ENCODE measurements at regions not wholly inside any gene's neighbourhood (a gene's known extent, or its start where the extent isn't known, plus 50 kb on each side); places are given as distances from the start of the nearest gene placed in this dataset.

DNA sequence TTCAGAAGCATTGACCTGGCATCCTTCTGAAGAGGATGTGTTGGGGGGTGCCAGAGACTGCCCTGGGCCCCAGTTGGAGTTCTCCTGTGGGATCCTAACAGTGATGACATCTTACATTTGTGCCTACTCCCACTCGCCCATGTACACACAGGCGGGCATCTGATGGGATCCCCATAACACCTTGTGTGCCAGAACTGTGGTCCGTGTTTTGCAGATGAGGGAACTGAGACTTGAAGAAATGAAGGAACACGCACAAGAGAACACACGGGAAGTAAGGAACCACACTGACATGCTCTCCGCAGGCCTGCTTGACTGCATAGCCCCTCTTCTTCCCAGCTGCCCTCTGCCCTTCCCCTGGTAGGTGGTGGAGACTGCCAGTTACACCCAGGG lies 255.3 kb downstream of the MYCN start:
- H3K27ac ChIP-seq (replicated peaks), result no peak overlapping the region
- H3K4me1 ChIP-seq, result no peaks in the 10 kb centered on the region
- no peak for DNase-seq
- no peaks in the 10 kb centered on the region for H3K9me3 ChIP-seq (replicated peaks)
- no peak overlapping the region for H3K4me3 ChIP-seq
- H3K27me3 ChIP-seq (ENCODE audit: low read depth), result no peaks in the 10 kb centered on the region
- TF ChIP-seq, protein P1, sequence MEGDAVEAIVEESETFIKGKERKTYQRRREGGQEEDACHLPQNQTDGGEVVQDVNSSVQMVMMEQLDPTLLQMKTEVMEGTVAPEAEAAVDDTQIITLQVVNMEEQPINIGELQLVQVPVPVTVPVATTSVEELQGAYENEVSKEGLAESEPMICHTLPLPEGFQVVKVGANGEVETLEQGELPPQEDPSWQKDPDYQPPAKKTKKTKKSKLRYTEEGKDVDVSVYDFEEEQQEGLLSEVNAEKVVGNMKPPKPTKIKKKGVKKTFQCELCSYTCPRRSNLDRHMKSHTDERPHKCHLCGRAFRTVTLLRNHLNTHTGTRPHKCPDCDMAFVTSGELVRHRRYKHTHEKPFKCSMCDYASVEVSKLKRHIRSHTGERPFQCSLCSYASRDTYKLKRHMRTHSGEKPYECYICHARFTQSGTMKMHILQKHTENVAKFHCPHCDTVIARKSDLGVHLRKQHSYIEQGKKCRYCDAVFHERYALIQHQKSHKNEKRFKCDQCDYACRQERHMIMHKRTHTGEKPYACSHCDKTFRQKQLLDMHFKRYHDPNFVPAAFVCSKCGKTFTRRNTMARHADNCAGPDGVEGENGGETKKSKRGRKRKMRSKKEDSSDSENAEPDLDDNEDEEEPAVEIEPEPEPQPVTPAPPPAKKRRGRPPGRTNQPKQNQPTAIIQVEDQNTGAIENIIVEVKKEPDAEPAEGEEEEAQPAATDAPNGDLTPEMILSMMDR (IDR thresholded peaks at IDR 0.05; ENCODE audit: borderline replicate concordance), result no peak
- H3K36me3 ChIP-seq, result no peaks in the 10 kb centered on the region
- intact Hi-C loops (cut with micrococcal nuclease), result no loop called here

DNA sequence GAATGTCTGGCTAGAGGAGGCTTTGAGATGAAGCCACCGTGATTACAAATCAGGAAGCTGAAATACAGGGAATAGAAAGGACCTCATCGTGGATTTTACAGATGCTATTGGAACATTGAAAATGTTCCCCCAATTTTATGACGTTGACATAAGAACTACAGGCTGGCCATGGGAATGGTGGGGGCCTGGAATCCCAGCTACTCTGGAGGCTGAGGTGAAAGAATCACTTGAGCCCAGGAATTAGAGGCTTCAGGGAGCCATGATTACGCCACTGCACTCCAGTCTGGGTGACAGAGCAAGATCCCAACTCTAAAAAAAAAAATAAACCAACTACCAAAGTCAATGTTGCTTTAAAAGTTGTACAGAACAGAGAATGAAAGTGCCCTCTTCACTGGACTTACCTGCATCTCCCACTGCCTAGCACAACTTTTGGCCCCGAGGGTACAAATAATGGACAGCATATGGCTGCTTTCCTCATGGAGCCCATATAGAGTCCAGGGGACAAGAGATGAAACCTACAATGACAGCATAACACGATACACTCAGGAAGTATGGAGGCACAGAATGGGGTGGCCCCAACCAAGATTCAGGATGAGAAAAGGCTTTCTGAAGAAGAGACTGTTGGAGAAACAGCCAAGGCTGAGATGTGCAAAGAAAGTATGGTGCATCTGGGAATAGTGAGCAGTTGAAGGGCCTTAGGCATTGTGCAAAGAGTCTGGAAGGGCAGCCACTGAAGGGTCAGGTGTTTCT lies 254.8 kb downstream of the MYCN start:
- no peak for DNase-seq
- Histone ChIP-seq H3K36me3 (no peaks in the 10 kb centered on the region), H3K27me3 (ENCODE audit: low read depth) (no peaks in the 10 kb centered on the region), H3K4me3 (no peak overlapping the region), H3K4me1 (no peaks in the 10 kb centered on the region), H3K27ac (replicated peaks) (no peak overlapping the region), H3K9me3 (replicated peaks) (no peaks in the 10 kb centered on the region)
- intact Hi-C loops (cut with micrococcal nuclease), result no loop called here
- TF ChIP-seq, protein P1 (IDR thresholded peaks at IDR 0.05; ENCODE audit: borderline replicate concordance), result no peak

DNA sequence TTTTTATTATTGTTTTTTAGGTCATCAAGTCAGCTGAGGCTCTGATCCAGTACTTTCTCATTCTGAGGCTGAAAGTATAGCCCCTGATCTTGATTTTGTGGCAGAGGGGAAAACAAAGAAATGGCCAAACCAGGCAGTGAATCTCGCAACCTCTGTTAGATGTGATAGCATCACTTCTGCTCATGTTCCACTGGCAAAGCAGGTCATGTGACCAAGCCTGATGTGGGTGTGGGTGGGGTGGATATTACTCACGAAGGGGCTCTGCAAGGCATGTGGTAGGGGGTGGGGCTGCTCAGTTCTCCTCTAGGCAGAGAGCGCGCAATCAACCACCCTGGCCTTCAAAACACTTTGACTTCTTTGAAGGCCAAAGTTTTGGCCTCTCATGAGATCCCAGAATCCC lies 254.2 kb downstream of the MYCN start:
- no peaks in the 10 kb centered on the region for H3K4me1 ChIP-seq
- no peak overlapping the region for H3K4me3 ChIP-seq
- no peaks in the 10 kb centered on the region for H3K9me3 ChIP-seq (replicated peaks)
- no peak overlapping the region for H3K27ac ChIP-seq (replicated peaks)
- no peak for DNase-seq
- H3K36me3 ChIP-seq, result no peaks in the 10 kb centered on the region
- TF ChIP-seq, protein P1 (IDR thresholded peaks at IDR 0.05; ENCODE audit: borderline replicate concordance), result no peak
- intact Hi-C loops (cut with micrococcal nuclease), result no loop called here
- no peaks in the 10 kb centered on the region for H3K27me3 ChIP-seq (ENCODE audit: low read depth)

DNA sequence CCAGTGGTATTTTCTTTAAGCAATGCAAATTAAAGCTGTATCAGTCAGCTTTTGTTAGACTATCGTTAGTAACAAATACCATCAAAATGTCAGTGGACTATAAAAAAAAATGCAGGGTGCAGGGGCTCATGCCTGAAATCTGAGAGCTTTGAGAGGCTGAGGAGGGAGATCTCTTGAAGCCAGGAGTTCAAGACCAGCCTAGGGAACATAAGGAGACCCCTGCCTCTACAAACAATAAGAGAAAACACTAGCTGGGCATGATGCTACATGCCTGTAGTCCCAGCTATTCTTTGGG lies 253.7 kb downstream of the MYCN start:
- Histone ChIP-seq H3K4me3 (no peak overlapping the region), H3K9me3 (replicated peaks) (no peaks in the 10 kb centered on the region), H3K4me1 (no peaks in the 10 kb centered on the region), H3K27me3 (ENCODE audit: low read depth) (no peaks in the 10 kb centered on the region), H3K36me3 (no peaks in the 10 kb centered on the region), H3K27ac (replicated peaks) (no peak overlapping the region)
- no peak for DNase-seq
- intact Hi-C loops (cut with micrococcal nuclease), result no loop called here
- TF ChIP-seq, protein P1 (IDR thresholded peaks at IDR 0.05; ENCODE audit: borderline replicate concordance), result no peak

DNA sequence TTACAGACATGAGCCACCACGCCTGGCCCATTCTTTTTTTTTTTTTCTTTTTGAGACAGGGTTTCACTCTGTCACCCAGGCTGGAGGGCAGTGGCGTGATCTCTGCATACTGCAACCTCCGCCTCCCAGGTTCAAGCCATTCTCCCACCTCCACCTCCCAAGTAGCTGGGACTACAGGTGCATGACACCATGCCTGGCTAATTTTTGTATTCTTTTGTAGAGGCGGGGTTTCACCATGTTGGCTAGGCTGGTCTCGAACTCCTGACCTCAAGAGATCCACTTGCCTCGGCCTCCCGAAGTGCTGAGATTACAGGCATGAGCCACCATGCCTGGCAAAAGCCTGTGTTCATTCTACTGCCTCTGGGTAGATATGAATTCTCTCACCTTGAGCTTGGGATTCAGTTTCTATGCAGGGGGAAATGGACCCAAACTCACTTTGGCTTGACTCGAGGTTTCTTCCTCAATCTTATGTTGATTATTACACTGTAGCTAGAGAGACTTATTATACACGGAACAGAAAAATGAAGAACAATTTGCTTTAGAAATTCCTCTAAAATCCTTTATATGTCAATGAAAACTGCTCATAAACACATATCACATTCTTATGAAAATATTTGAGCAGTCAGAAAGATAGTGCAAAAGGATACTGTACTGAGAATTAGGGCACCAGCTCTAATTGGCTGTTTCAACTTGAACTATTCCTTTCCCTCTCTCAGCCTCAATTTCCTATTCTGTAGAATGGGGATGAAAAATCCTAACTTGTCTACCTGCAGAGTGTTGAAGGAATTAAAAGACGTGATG lies 252.3 kb downstream of the MYCN start:
- intact Hi-C loops (cut with micrococcal nuclease), result no loop called here
- DNase-seq, result no peak

More for the DNA sequence above, 252.3 kb downstream of the MYCN start:
- Histone ChIP-seq H3K36me3 (no peaks in the 10 kb centered on the region), H3K9me3 (replicated peaks) (no peaks in the 10 kb centered on the region), H3K27me3 (ENCODE audit: low read depth) (no peaks in the 10 kb centered on the region), H3K4me1 (no peaks in the 10 kb centered on the region), H3K4me3 (no peak overlapping the region), H3K27ac (replicated peaks) (no peak overlapping the region)
- TF ChIP-seq, protein P1 (IDR thresholded peaks at IDR 0.05; ENCODE audit: borderline replicate concordance), result no peak

Measured in left ventricle myocardium inferior (tissue), 1 donor.